ENCODE measurements at regions not wholly inside any gene's neighbourhood (a gene's known extent, or its start where the extent isn't known, plus 50 kb on each side); places are given as distances from the start of the nearest gene placed in this dataset.
"Not testable (repeated sequence)": the region's sequence is repeated elsewhere in the genome, so short reads cannot be mapped to it uniquely, and the experiment has no call there.

DNA sequence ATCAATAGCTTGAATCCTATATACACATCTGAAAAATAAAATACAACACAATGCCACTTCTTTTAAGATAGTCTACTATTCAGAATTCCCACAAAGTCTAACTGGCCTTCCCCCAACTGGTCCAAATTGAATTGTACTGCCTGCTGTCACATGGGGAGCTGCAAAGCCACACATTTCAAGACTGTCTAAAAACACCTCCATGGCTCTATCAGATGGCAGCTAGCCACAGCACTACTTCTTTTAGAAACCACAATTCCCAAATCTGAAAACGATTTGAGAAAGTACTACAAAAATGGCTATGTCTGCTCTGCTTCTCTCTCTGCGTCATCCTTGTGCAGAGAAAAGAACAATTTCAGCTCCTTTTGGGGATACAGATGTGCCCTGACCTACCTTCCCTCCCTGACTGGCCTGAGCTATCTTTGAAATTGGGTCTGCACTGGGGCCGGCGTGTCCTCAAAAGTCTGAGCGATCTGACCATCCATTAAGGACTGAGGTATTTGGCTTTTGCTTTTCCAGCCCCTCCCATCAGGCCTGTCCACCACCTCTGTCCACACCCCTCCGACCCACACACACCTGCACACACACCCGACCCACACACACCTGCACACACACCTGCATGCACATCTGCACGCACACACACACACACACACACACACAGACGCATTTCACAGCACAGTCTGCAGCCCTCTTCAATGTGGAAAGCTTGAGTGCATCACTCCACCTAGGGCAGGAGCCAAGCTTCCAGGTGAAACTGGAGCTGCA, 68.6 kb upstream of the IPO5 start:
- Histone ChIP-seq H3K4me3 (ENCODE audit: low read length) (no peak overlapping the region), H3K9ac (ENCODE audit: low read length) (no peak overlapping the region), H3K23ac (ENCODE audit: low read length) (no peak overlapping the region), H3K79me1 (ENCODE audit: low read length) (no peaks in the 10 kb centered on the region), H3K79me2 (ENCODE audit: control insufficient read depth, insufficient read depth, low read length) (no peaks in the 10 kb centered on the region), H4K5ac (ENCODE audit: low read length) (no peak overlapping the region), H2BK15ac (replicated peaks; ENCODE audit: low read depth) (no peak overlapping the region), H2BK5ac (ENCODE audit: low read length) (no peak overlapping the region), H3K18ac (ENCODE audit: low read length) (no peak overlapping the region), H4K8ac (ENCODE audit: low read depth, low read length) (no peak overlapping the region), H2AK5ac (ENCODE audit: low read length) (no peak overlapping the region), H3K27ac (ENCODE audit: low read depth, low read length) (no peak overlapping the region), H3K56ac (ENCODE audit: low read length) (no peak overlapping the region), H3K36me3 (ENCODE audit: control insufficient read depth, insufficient read depth, low read length) (no peaks in the 10 kb centered on the region), H3K4ac (ENCODE audit: low read depth, low read length) (no peak overlapping the region), H3K4me2 (ENCODE audit: low read length) (no peak overlapping the region), H3K4me1 (ENCODE audit: control insufficient read depth, low read depth, low read length) (peaks cover 2% of the 10 kb centered on the region), H3K27me3 (ENCODE audit: insufficient read depth, low read length, poor library complexity) (no peaks in the 10 kb centered on the region), H2BK120ac (ENCODE audit: low read depth, low read length) (no peak overlapping the region)
- no peak for DNase-seq
- no CpG with 5 or more reads among the region's 9 CpGs for WGBS (ENCODE audit: extremely low coverage, insufficient coverage, low lambda C conversion rate)

DNA sequence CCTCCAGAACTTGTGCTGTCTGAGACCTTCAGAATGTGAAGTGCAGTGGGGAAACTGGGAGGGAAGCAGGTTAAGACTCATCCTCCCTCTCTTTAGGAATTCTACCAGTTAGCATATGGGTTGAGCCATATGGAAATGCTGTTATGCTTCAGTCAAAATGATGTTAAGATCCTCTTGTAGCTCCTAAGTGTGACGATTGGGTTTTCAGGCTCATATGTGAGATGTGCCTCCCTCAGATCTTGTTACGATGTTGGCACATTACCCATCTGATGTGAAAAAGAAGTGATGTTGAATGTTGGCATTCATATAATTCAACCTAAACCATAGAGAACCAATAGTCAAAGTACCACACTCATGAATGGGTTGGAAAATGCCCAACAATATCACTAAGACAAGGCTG, 67.8 kb upstream of the IPO5 start:
- no peak overlapping the region for H3K9ac ChIP-seq (ENCODE audit: low read length)
- WGBS (ENCODE audit: extremely low coverage, insufficient coverage, low lambda C conversion rate): no CpG with 5 or more reads among the region's 2 CpGs

DNA sequence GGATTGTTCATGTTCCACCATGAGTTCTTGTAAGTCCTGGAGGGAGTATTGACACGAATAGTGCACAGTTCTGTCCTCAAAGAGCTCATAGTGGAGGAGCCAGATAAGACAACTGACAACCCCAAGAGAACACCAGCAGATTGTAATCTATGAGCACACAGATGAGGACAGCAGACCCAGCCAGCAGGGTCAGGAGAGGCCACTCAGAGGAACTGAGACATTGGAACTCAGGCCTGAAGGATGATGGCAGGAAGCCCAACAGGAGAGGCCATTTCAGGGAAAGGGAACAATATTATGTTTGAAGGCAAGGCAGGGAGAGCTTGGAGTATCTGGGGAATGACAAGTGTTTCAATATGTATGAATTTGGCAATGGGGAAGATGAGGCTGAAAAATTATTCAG, 63.7 kb upstream of the IPO5 start:
- Histone ChIP-seq H2BK120ac (ENCODE audit: low read depth, low read length) (no peak overlapping the region), H3K36me3 (ENCODE audit: control insufficient read depth, insufficient read depth, low read length) (no peaks in the 10 kb centered on the region), H3K27ac (ENCODE audit: low read depth, low read length) (no peak overlapping the region), H3K4me2 (ENCODE audit: low read length) (no peak overlapping the region), H3K27me3 (ENCODE audit: insufficient read depth, low read length, poor library complexity) (no peaks in the 10 kb centered on the region), H4K5ac (ENCODE audit: low read length) (no peak overlapping the region), H2BK5ac (ENCODE audit: low read length) (no peak overlapping the region), H3K9ac (ENCODE audit: low read length) (no peak overlapping the region), H3K56ac (ENCODE audit: low read length) (no peak overlapping the region), H3K4me1 (ENCODE audit: control insufficient read depth, low read depth, low read length) (no peaks in the 10 kb centered on the region), H3K18ac (ENCODE audit: low read length) (no peak overlapping the region), H3K4ac (ENCODE audit: low read depth, low read length) (no peak overlapping the region), H2AK5ac (ENCODE audit: low read length) (no peak overlapping the region), H2BK15ac (replicated peaks; ENCODE audit: low read depth) (no peak overlapping the region), H3K79me1 (ENCODE audit: low read length) (no peaks in the 10 kb centered on the region), H3K4me3 (ENCODE audit: low read length) (no peak overlapping the region), H3K79me2 (ENCODE audit: control insufficient read depth, insufficient read depth, low read length) (no peaks in the 10 kb centered on the region), H4K8ac (ENCODE audit: low read depth, low read length) (no peak overlapping the region), H3K23ac (ENCODE audit: low read length) (no peak overlapping the region)
- WGBS (ENCODE audit: extremely low coverage, insufficient coverage, low lambda C conversion rate): no CpG with 5 or more reads among the region's 1 CpG
- DNase-seq: no peak

More for the DNA sequence above, 67.8 kb upstream of the IPO5 start:
- H4K5ac ChIP-seq (ENCODE audit: low read length): no peak overlapping the region
- H3K23ac ChIP-seq (ENCODE audit: low read length): no peak overlapping the region
- no peaks in the 10 kb centered on the region for H3K36me3 ChIP-seq (ENCODE audit: control insufficient read depth, insufficient read depth, low read length)
- no peak for DNase-seq
- no peak overlapping the region for H3K56ac ChIP-seq (ENCODE audit: low read length)
- no peak overlapping the region for H4K8ac ChIP-seq (ENCODE audit: low read depth, low read length)
- H3K18ac ChIP-seq (ENCODE audit: low read length): no peak overlapping the region
- H2AK5ac ChIP-seq (ENCODE audit: low read length): no peak overlapping the region
- H3K27ac ChIP-seq (ENCODE audit: low read depth, low read length): no peak overlapping the region
- H3K4me1 ChIP-seq (ENCODE audit: control insufficient read depth, low read depth, low read length): no peaks in the 10 kb centered on the region
- H3K27me3 ChIP-seq (ENCODE audit: insufficient read depth, low read length, poor library complexity): no peaks in the 10 kb centered on the region
- H2BK5ac ChIP-seq (ENCODE audit: low read length): no peak overlapping the region
- no peaks in the 10 kb centered on the region for H3K79me1 ChIP-seq (ENCODE audit: low read length)
- no peaks in the 10 kb centered on the region for H3K79me2 ChIP-seq (ENCODE audit: control insufficient read depth, insufficient read depth, low read length)
- no peak overlapping the region for H3K4me2 ChIP-seq (ENCODE audit: low read length)
- no peak overlapping the region for H2BK15ac ChIP-seq (replicated peaks; ENCODE audit: low read depth)
- H3K4ac ChIP-seq (ENCODE audit: low read depth, low read length): no peak overlapping the region
- H3K4me3 ChIP-seq (ENCODE audit: low read length): no peak overlapping the region
- no peak overlapping the region for H2BK120ac ChIP-seq (ENCODE audit: low read depth, low read length)

DNA sequence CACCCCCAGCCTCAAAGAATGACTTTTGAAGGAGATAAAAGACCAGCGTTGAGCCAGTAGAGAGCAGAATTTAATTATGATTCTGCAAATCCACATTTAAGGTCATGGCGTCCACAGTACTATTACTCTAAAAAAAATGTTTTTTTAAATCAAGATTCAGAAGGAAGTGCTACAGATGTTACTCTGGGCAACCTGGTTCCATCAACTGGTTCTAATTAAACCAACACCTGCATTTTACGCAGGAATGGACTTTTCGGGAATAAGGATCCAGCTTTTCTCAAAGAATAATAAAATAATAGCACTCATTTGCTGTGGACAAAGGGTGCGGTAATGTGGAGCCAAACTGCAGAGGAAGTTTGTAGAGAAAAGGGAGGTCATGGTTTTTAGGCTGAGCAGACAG, 62.9 kb upstream of the IPO5 start:
- DNase-seq: no peak
- H3K18ac ChIP-seq (ENCODE audit: low read length): no peak overlapping the region
- no peaks in the 10 kb centered on the region for H3K79me1 ChIP-seq (ENCODE audit: low read length)
- H4K8ac ChIP-seq (ENCODE audit: low read depth, low read length): no peak overlapping the region
- no peak overlapping the region for H3K4me2 ChIP-seq (ENCODE audit: low read length)
- no peak overlapping the region for H3K56ac ChIP-seq (ENCODE audit: low read length)
- no peak overlapping the region for H4K5ac ChIP-seq (ENCODE audit: low read length)
- no peak overlapping the region for H3K4ac ChIP-seq (ENCODE audit: low read depth, low read length)
- no peak overlapping the region for H2AK5ac ChIP-seq (ENCODE audit: low read length)
- no peak overlapping the region for H3K27ac ChIP-seq (ENCODE audit: low read depth, low read length)
- no peak overlapping the region for H3K9ac ChIP-seq (ENCODE audit: low read length)
- H3K36me3 ChIP-seq (ENCODE audit: control insufficient read depth, insufficient read depth, low read length): no peaks in the 10 kb centered on the region
- H3K79me2 ChIP-seq (ENCODE audit: control insufficient read depth, insufficient read depth, low read length): no peaks in the 10 kb centered on the region
- H3K4me3 ChIP-seq (ENCODE audit: low read length): no peak overlapping the region
- H2BK5ac ChIP-seq (ENCODE audit: low read length): no peak overlapping the region
- WGBS (ENCODE audit: extremely low coverage, insufficient coverage, low lambda C conversion rate): no CpG with 5 or more reads among the region's 5 CpGs
- H2BK15ac ChIP-seq (replicated peaks; ENCODE audit: low read depth): no peak overlapping the region
- H3K23ac ChIP-seq (ENCODE audit: low read length): no peak overlapping the region
- no peak overlapping the region for H2BK120ac ChIP-seq (ENCODE audit: low read depth, low read length)
- no peaks in the 10 kb centered on the region for H3K4me1 ChIP-seq (ENCODE audit: control insufficient read depth, low read depth, low read length)
- no peaks in the 10 kb centered on the region for H3K27me3 ChIP-seq (ENCODE audit: insufficient read depth, low read length, poor library complexity)

DNA sequence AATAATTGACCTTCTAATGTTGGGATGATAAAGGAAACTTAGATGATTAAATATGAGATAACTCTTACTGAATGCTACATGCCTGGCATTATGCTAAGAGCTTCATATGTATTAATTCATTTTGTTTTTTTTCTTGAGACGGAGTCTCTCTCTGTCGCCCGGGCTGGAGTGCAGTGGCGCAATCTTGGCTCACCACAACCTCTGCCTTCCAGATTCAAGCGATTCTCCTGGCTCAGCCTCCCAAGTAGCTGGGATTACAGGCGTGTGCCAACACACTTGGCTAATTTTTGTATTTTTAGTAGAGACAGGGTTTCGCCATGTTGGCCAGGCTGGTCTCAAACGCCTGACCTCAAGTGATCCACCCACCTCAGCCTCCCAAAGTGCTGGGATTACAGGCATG, 61.5 kb upstream of the IPO5 start:
- H3K79me1 ChIP-seq (ENCODE audit: low read length); H4K8ac ChIP-seq (ENCODE audit: low read depth, low read length); H4K5ac ChIP-seq (ENCODE audit: low read length); H3K79me2 ChIP-seq (ENCODE audit: control insufficient read depth, insufficient read depth, low read length); H2BK15ac ChIP-seq (replicated peaks; ENCODE audit: low read depth); H2AK5ac ChIP-seq (ENCODE audit: low read length); H3K56ac ChIP-seq (ENCODE audit: low read length); H3K27me3 ChIP-seq (ENCODE audit: insufficient read depth, low read length, poor library complexity); H3K4me2 ChIP-seq (ENCODE audit: low read length); H3K27ac ChIP-seq (ENCODE audit: low read depth, low read length); H3K4ac ChIP-seq (ENCODE audit: low read depth, low read length); H3K23ac ChIP-seq (ENCODE audit: low read length); H2BK120ac ChIP-seq (ENCODE audit: low read depth, low read length); DNase-seq; H3K4me3 ChIP-seq (ENCODE audit: low read length); H3K4me1 ChIP-seq (ENCODE audit: control insufficient read depth, low read depth, low read length); H3K9ac ChIP-seq (ENCODE audit: low read length); H3K36me3 ChIP-seq (ENCODE audit: control insufficient read depth, insufficient read depth, low read length); H3K18ac ChIP-seq (ENCODE audit: low read length); H2BK5ac ChIP-seq (ENCODE audit: low read length): not testable (repeated sequence)
- WGBS (ENCODE audit: extremely low coverage, insufficient coverage, low lambda C conversion rate): no CpG with 5 or more reads among the region's 8 CpGs

GRCh38 chr13:97892717-97893116, 60.8 kb upstream of the IPO5 start:
- H3K18ac ChIP-seq (ENCODE audit: low read length): no peak overlapping the region
- H2AK5ac ChIP-seq (ENCODE audit: low read length): no peak overlapping the region
- H3K79me2 ChIP-seq (ENCODE audit: control insufficient read depth, insufficient read depth, low read length): no peaks in the 10 kb centered on the region
- no peaks in the 10 kb centered on the region for H3K36me3 ChIP-seq (ENCODE audit: control insufficient read depth, insufficient read depth, low read length)
- H2BK120ac ChIP-seq (ENCODE audit: low read depth, low read length): no peak overlapping the region
- H3K23ac ChIP-seq (ENCODE audit: low read length): no peak overlapping the region
- no peak overlapping the region for H3K56ac ChIP-seq (ENCODE audit: low read length)
- no peaks in the 10 kb centered on the region for H3K4me1 ChIP-seq (ENCODE audit: control insufficient read depth, low read depth, low read length)
- no peak overlapping the region for H4K5ac ChIP-seq (ENCODE audit: low read length)
- no CpG with 5 or more reads among the region's 3 CpGs for WGBS (ENCODE audit: extremely low coverage, insufficient coverage, low lambda C conversion rate)
- H3K27me3 ChIP-seq (ENCODE audit: insufficient read depth, low read length, poor library complexity): no peaks in the 10 kb centered on the region
- no peaks in the 10 kb centered on the region for H3K79me1 ChIP-seq (ENCODE audit: low read length)
- DNase-seq: peak; percentile 10
- H3K27ac ChIP-seq (ENCODE audit: low read depth, low read length): no peak overlapping the region
- no peak overlapping the region for H2BK5ac ChIP-seq (ENCODE audit: low read length)
- no peak overlapping the region for H3K4me3 ChIP-seq (ENCODE audit: low read length)
- no peak overlapping the region for H3K4me2 ChIP-seq (ENCODE audit: low read length)
- H3K4ac ChIP-seq (ENCODE audit: low read depth, low read length): no peak overlapping the region
- H3K9ac ChIP-seq (ENCODE audit: low read length): no peak overlapping the region
- H4K8ac ChIP-seq (ENCODE audit: low read depth, low read length): no peak overlapping the region
- no peak overlapping the region for H2BK15ac ChIP-seq (replicated peaks; ENCODE audit: low read depth)

Measured in mesendoderm (in vitro differentiated cells).